Bone marrow (tissue), 2 donors: ENCODE measurements at regions not wholly inside any gene's neighbourhood (a gene's known extent, or its start where the extent isn't known, plus 50 kb on each side); places are given as distances from the start of the nearest gene placed in this dataset.

Experiments used
- DNase-seq, 2 donors: peaks; one replicate each; lab custom pipeline; 2025; lab: John Stamatoyannopoulos, UW

DNA sequence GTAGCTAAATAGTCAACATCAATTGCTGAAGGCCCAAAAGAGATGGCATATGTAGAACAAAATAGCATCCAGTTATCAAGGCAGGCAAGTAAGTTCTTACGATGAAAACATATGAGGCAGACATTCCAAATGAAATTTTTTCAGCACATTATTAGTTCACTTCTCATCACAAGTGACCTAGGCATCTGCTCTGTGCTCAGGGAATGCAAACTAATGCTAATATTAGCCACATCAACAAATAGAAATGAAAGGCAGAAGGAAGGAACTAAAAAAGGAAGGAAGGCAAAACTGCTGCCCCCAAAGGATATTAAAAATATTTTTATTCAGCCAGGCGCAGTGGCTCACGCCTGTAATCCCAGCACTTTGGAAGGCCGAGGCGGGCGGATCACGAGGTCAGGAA, 51.2 kb upstream of the ROCK1 start:
- DNase-seq, result no peak

DNA sequence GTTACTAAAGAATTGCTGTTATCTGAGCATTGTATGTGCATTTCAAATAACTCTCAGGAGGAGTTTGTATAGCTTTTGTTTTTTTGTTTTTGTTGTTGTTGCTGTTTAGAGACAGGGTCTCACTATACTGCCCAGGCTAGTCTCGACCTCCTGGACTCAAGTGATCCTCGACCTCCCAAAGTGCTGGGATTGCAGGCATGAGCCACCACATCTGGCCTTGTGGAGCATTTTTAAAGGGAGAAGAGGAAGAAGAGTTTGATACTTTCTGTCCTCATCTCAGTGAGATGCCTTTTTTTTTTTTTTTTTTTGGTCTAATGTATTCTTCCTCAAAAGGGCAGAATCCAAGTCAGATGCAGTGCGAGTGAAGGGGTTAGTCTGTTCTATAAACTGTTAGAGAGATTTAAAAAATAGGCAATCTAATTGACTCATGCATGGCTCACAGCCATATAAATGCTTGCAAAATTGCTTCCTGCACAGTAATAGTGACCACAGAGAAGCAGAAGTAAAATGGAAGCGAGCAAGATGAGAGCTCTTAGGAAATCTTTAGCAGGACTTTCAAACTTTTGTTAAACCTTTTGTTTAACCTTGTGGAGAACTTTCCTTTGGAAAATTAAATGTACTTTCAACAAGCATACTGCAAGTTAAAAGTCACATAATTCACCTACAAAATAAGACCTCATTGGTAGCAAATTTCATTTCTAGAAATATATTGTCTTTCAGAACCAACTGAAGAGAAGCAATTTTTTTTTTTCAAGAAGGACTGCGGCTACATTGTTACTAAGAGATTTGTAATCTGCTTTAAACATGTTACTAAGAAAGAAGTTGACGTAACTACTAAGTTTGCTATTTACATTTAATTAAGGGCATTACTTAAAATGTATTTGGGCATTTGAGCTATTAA, 52.3 kb upstream of the ROCK1 start:
- DNase-seq, result peak in 1 of 2 donors; percentile 75

DNA sequence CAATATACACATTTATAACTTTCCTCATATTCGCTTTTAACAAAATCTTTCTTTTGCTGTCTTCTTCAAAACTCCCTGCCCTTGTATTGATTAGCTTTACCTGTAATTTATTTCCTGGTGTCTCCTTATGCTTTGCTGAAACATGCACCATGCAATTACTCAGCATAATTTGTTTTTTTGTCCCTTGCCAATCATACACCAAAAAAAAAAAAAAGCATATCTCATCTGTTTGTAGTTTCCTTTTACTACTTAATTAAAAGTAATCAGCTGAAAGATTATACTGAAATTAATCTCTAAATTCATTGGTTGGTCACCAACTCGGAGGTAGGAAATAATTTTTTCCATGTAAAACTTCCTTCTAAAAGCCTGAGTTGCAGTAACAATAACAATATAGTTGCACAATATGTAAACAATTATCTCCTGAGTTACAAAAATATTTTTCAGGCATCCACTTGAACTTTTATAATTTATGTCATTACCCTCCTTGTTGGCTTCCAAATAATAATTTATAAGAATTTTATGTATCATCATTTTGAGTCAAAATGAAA, 53.0 kb upstream of the ROCK1 start:
- no peak for DNase-seq

DNA sequence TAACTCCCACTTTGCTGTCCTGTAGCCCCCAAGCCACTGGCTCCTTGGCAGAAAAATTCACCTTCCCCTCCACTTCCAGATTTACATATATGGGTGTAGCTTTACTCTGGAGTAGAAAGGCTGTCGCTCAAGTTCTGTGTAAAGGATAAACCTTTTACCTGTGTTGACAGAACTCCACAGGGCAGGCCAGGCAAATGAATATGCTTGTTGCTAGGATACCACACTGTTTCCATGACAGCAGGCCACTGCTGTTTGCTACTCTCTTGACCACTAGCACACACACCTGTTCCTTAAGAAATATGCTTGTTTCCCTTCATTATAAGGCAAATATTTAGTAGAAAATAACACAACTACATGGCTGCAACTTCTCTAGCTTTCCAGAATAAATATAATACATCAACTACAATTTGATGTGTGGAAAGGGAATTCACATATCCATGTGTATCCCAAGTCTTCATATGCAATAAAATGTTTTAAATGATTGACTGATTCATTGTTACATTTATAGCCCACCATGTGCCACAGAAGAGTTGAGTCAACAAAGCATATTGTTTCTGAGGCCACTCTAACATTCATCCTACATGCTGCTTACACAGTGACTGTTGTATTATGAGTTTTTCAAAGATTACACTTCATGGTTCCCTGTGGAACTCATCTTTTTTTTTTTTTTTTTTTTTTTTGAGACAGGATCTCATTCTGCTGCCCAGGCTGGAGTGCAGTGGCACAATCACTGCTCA, 56.2 kb upstream of the ROCK1 start:
- DNase-seq, result no peak

DNA sequence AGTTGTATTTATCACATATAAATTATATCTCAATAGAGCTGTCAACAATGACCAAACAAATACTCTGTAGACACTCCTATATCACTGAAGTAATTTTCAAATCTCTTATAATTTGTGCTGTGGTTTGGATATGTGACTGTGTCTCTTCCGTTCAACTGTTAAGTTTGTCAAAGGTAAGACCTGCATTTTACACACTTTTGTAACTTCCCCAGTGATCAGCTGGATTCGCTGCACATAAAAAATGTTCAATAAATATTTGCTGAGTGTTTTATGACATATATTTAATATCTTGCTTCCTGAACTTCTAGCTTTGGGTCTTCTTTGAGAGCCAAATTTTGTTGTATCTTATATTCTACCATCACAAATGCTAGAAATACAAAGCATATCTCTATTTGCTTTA, 57.3 kb upstream of the ROCK1 start:
- no peak for DNase-seq

DNA sequence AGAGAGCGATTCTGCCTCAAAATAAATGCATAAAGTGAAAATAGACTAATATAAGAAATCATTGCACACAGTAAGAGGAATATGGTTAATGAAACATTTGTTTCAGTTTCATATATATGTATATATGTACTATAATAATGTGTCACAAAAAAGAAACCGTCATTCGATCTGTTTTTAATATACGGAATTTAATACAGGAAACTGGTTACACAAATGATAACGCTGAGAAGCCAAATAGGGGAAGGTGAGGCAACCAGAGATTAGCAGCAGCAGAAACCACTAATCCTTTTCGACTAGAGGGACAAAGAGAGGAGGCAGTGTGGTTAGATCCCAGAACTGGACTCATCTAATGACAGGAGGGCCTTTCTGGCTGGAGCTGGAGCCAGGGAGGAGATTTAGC, 64.2 kb upstream of the GREB1L start:
- no peak for DNase-seq

DNA sequence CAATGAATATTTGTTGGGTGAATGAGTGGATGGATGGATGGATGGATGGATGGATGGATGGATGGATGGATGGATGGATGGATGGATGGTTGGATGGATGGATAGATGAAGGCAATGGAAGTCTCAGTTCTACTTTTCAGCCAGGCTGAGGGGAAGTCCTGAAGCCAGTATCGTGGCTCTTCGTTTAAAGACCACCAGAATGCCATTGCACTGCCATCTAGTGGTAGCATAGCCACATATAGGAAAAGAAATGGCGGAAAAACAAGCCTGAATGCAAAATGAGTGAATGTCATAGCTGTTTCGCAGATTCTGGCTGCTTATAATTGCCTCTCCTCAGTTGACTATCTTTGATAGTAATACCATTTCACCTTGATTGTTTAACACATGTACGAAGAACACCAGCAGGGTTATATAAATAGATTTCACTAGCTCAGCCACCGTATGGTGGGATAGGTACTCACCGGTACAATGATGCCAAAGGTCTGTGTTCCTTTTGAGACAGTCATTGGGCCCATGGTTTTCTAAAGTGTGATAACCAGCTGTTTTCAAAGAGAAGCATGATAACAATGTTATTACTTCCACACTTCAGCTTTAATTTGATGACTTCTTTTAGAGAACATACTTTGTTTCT, 62.3 kb upstream of the GREB1L start:
- DNase-seq, result peak in 1 of 2 donors; percentile 53

DNA sequence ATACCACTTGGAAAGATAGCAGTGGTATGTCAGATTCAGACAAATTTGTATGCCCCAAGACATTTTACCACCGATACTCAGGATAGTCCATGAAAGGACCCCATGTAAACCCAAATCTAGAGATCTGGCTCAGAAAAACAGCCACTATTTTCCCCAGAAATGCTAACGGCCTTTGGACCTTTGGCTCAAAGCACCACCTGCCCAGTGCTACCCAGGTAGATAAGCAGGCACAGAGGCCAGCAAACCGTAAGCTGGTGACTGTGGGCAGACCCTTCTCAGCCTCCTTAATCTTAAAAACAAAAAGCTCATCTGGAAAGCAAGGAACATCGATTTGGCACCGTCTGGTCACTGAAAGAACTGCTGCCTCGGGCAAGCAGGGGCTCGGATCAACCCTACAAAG, 61.4 kb upstream of the GREB1L start:
- DNase-seq, result no peak

DNA sequence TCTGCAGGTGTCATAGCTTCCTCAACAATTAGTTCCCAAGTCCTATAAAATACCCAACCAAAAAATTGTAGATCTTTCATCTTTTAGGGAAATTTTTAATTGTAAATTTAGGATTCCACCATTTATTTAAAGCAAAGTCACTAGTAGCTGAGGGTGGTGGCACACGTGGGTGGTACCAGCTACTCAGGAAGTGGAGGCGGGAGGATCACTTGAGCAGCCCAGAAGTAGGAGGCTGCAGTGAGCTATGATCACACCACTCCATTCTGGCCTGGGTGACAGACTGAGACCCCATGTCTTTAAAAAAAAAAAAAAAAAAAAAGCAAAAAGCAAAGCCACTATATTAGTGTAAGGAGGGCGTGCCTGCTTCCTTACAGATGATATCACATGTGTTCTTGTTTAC, 60.3 kb upstream of the GREB1L start:
- no peak for DNase-seq

DNA sequence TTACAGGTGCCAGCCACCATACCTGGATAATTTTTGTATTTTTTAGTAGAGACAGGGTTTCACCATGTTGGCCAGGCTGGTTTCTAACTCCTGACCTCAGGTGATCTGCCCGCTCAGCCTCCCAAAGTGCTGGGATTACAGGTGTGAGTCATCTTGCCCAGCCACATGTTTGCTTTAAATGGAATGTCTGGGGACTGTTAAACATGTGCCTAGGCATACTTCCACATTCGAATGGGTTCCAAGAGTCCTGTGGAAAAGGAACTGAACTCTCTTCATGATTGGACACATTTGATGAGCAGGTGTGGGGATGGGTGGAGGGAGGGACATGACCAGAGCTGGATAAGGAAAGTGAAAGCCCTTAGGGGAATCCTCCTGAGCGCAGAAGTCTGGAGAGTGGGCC, 58.4 kb upstream of the GREB1L start:
- no peak for DNase-seq

DNA sequence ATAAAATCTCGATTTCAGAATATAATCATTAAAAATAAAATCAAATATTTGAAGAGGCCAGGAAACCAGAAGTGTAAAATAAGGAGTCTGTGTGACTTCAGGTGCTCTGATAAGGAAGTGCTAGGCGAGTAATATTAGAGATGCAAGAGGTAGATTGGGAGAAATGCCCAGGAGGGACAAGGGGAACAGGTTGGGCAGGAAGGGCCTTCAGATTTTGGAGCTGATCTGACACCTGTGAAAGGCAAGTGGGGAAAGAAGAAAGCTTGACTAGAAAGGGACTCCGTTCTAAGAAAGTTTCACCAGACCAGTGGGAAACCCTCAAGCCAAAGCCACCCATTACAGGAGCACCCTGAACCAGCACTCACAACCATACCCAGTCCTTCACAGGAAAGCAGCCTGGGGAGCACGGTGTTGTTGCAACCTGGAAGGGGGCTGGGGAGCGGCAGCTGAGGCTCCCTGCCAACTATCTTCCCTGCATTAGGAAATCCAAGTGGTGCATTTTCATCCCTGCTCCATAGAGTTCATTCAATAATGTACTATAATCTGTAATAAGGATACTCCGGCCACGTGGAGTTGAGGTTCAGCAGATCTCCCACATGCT, 57.5 kb upstream of the GREB1L start:
- DNase-seq, result no peak

DNA sequence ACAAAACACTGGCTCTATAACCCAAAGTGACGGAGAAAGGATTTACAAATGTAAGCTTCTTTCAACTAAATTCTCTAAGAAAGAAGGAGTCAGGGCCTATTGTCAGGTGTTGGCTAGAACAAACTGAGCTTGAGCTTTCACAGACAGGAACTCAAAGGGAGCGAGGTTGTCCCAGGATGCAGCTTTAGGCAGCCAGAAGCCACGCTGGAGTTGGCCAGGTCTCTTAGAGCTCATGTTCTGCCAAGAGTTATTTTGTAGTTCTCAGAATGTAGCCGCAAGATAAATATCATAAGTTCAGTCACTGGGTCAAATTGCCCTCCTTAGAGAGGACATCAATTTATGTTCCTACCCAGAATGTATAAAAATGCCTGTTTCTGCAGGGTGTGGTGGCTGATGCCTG, 54.1 kb upstream of the GREB1L start:
- DNase-seq, result no peak

DNA sequence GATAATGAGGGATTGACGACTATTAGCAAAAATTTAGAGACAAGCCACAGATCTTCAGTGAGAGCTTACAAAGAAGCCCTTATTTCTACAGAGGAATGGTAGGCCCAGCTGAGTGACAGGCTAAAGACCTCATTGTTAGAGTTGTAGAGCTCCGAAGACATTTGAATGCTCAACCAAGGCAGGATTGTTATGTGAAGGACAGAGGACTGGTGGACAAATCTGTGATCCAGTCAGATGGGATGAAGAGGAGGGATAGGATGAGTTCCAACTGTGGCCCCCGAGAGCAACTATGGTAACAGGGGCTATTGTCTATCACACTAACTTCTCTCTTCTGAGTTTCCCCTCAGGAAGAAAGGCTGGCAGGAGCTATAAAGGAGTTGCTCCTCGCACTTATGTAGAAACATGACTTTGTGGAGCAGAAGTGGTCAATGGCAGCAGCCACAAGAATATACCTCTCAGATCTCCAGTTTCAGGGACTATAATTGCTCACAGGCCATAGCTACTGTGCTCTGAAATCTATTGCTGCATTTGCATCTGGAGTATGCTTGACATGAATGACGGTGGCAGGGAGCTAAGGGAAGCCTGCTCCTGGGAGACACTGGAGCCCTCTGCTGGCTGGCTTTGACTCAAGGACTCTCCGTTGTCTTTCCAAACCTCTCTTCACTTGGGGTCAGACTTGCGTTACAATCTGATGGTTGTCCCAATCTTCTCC, 50.3 kb upstream of the GREB1L start:
- DNase-seq, result no peak
